Activated CD4-positive, alpha-beta T cell treated with anti-CD3 and anti-CD28 coated beads, Interleukin-2, amount 50 U/mL, for 48 hours (primary cell): ENCODE measurements at regions not wholly inside any gene's neighbourhood (a gene's known extent, or its start where the extent isn't known, plus 50 kb on each side); places are given as distances from the start of the nearest gene placed in this dataset.
"Not testable (repeated sequence)": the region's sequence is repeated elsewhere in the genome, so short reads cannot be mapped to it uniquely, and the experiment has no call there.

Experiments used
- DNase-seq, 2 experiments: peaks; one replicate each; pipeline ENCODE4 v3.0.0-alpha.2; 2020

- DNase-seq = no peak
These were observed 101.2 kb upstream of the SEC11C start for GRCh38 chr18:59038295-59039039.

GRCh38 chr18:59039040-59039320 lies 100.7 kb upstream of the SEC11C start:
- DNase-seq = not testable (repeated sequence)

GRCh38 chr18:59039449-59039848 lies 100.2 kb upstream of the SEC11C start:
- DNase-seq = no peak

- DNase-seq = no peak
These were observed 98.9 kb upstream of the SEC11C start for GRCh38 chr18:59040770-59041148.

- no peak for DNase-seq
These were observed 98.4 kb upstream of the SEC11C start for GRCh38 chr18:59041296-59041695.

GRCh38 chr18:59041819-59042815 lies 97.6 kb upstream of the SEC11C start:
- no peak for DNase-seq

- DNase-seq = no peak
These were observed 94.8 kb upstream of the SEC11C start for GRCh38 chr18:59044855-59045254.

GRCh38 chr18:59047321-59048047 lies 92.2 kb upstream of the SEC11C start:
- no peak for DNase-seq

GRCh38 chr18:59048048-59048363 lies 91.7 kb upstream of the SEC11C start:
- no peak for DNase-seq

GRCh38 chr18:59048378-59048777 lies 91.3 kb upstream of the SEC11C start:
- DNase-seq = no peak

- no peak for DNase-seq
These were observed 89.7 kb upstream of the SEC11C start for GRCh38 chr18:59049721-59050660.

- DNase-seq = no peak
These were observed 89.0 kb upstream of the SEC11C start for GRCh38 chr18:59050661-59051057.

GRCh38 chr18:59051470-59052165 lies 88.1 kb upstream of the SEC11C start:
- no peak for DNase-seq

- no peak for DNase-seq
These were observed 86.5 kb upstream of the SEC11C start for GRCh38 chr18:59052965-59053820.

- no peak for DNase-seq
These were observed 85.0 kb upstream of the SEC11C start for GRCh38 chr18:59054496-59055287.

- DNase-seq = no peak
These were observed 84.2 kb upstream of the SEC11C start for GRCh38 chr18:59055345-59056032.

- DNase-seq = peak; percentile 57 to 69
These were observed 82.8 kb upstream of the SEC11C start for GRCh38 chr18:59056706-59057492.

- DNase-seq = no peak
These were observed 82.2 kb upstream of the SEC11C start for GRCh38 chr18:59057493-59057795.

- DNase-seq = no peak
These were observed 81.7 kb upstream of the SEC11C start for GRCh38 chr18:59057969-59058368.
